GM19240 (cell line): ENCODE measurements at regions not wholly inside any gene's neighbourhood (a gene's known extent, or its start where the extent isn't known, plus 50 kb on each side); places are given as distances from the start of the nearest gene placed in this dataset.
A peak's percentile ranks its signal among the peaks of the same experiment; 100 is the strongest.
"Not testable (repeated sequence)": the region's sequence is repeated elsewhere in the genome, so short reads cannot be mapped to it uniquely, and the experiment has no call there.

Source experiments
- DNase-seq: peaks from one replicate; pipeline ENCODE4 v3.0.0; 2011; ENCODE audit warnings: low spot score; ENCODE audit not compliant: insufficient read length

GRCh38 chr4:77443941-77444340, 161.7 kb upstream of the CXCL13 start:
- DNase-seq, result no peak

- DNase-seq, result no peak
Observed at GRCh38 chr4:77445823-77446222, 159.8 kb upstream of the CXCL13 start.

GRCh38 chr4:77446601-77447000, 159.0 kb upstream of the CXCL13 start:
- DNase-seq, result no peak

- DNase-seq, result no peak
Observed at GRCh38 chr4:77449171-77449570, 156.4 kb upstream of the CXCL13 start.

GRCh38 chr4:77450006-77450405, 155.6 kb upstream of the CXCL13 start:
- DNase-seq, result no peak

GRCh38 chr4:77451530-77451929, 154.1 kb upstream of the CXCL13 start:
- no peak for DNase-seq

- DNase-seq, result not testable (repeated sequence)
Observed at GRCh38 chr4:77452117-77452516, 153.5 kb upstream of the CXCL13 start.

GRCh38 chr4:77453911-77454310, 151.7 kb upstream of the CXCL13 start:
- no peak for DNase-seq

GRCh38 chr4:77454858-77455257, 150.8 kb upstream of the CXCL13 start:
- DNase-seq, result no peak

- DNase-seq, result not testable (repeated sequence)
Observed at GRCh38 chr4:77464100-77464499, 141.5 kb upstream of the CXCL13 start.

- no peak for DNase-seq
Observed at GRCh38 chr4:77465271-77465670, 140.3 kb upstream of the CXCL13 start.

- no peak for DNase-seq
Observed at GRCh38 chr4:77466430-77466829, 139.2 kb upstream of the CXCL13 start.

- no peak for DNase-seq
Observed at GRCh38 chr4:77471821-77472495, 133.7 kb upstream of the CXCL13 start.

- DNase-seq, result peak; percentile 19
Observed at GRCh38 chr4:77473509-77473908, 132.1 kb upstream of the CXCL13 start.

GRCh38 chr4:77481856-77482255, 123.8 kb upstream of the CXCL13 start:
- no peak for DNase-seq

- DNase-seq, result no peak
Observed at GRCh38 chr4:77488882-77489281, 116.7 kb upstream of the CXCL13 start.

GRCh38 chr4:77493120-77493752, 112.4 kb upstream of the CXCL13 start:
- DNase-seq, result no peak

- no peak for DNase-seq
Observed at GRCh38 chr4:77493829-77494551, 111.6 kb upstream of the CXCL13 start.

- DNase-seq, result no peak
Observed at GRCh38 chr4:77496457-77496856, 109.2 kb upstream of the CXCL13 start.

- DNase-seq, result no peak
Observed at GRCh38 chr4:77500801-77501200, 104.8 kb upstream of the CXCL13 start.

- no peak for DNase-seq
Observed at GRCh38 chr4:77501240-77501639, 104.4 kb upstream of the CXCL13 start.

GRCh38 chr4:77501851-77502250, 103.8 kb upstream of the CXCL13 start:
- DNase-seq, result no peak

GRCh38 chr4:77504407-77504806, 101.2 kb upstream of the CXCL13 start:
- no peak for DNase-seq
